SU-DHL-6 (cell line): ENCODE measurements at regions not wholly inside any gene's neighbourhood (a gene's known extent, or its start where the extent isn't known, plus 50 kb on each side); places are given as distances from the start of the nearest gene placed in this dataset.

Experiments used
- H2AFZ ChIP-seq: fragments of 200-600 bp; sonication (generic); 2 replicates; pipeline ENCODE4 v1.6.1; 2014; ENCODE audit warnings: low read depth, mild to moderate bottlenecking, moderate library complexity, mixed read lengths, antibody characterized with exemption, low read length; ENCODE audit not compliant: severe bottlenecking
- H3F3A ChIP-seq: fragments of 200-600 bp; shearing (Covaris generic); 2 replicates; pipeline ENCODE4 v1.6.0; 2016; ENCODE audit warnings: antibody characterized with exemption, mild to moderate bottlenecking; ENCODE audit not compliant: insufficient read depth
- H3K27ac ChIP-seq: fragments of 200-600 bp; sonication (generic); 2 replicates; pipeline ENCODE4 v1.5.1; 2016; ENCODE audit warnings: low read depth, mild to moderate bottlenecking, low read length, moderate library complexity, mixed read lengths
- H3K27me3 ChIP-seq: fragments of 200-600 bp; sonication (generic), shearing (Covaris generic); 2 replicates; pipeline ENCODE4 v1.6.0; 2014; ENCODE audit warnings: mild to moderate bottlenecking, low read length
- H3K36me3 ChIP-seq: fragments of 200-600 bp; sonication (generic); 2 replicates; pipeline ENCODE4 v1.6.1; 2014; ENCODE audit warnings: mild to moderate bottlenecking, low read length, mixed read lengths
- H3K4me2 ChIP-seq: fragments of 300-600, 200-600 bp; shearing (Covaris generic), sonication (generic); 2 replicates; pipeline ENCODE4 v1.6.0; 2014; ENCODE audit warnings: low read length, low read depth, mild to moderate bottlenecking; ENCODE audit not compliant: poor library complexity, severe bottlenecking
- H3K4me3 ChIP-seq: fragments of 200-600 bp; sonication (generic); 2 replicates; pipeline ENCODE4 v1.5.1; 2014; ENCODE audit warnings: antibody characterized with exemption, low read length, mild to moderate bottlenecking, mixed read lengths; ENCODE audit not compliant: insufficient read depth, poor library complexity, severe bottlenecking
- H3K79me2 ChIP-seq: fragments of 200-600 bp; sonication (generic); 2 replicates; pipeline ENCODE4 v1.6.1; 2014; ENCODE audit warnings: mild to moderate bottlenecking, low read length, moderate library complexity; ENCODE audit not compliant: insufficient read depth
- H3K9ac ChIP-seq: fragments of 200-600 bp; sonication (generic); 2 replicates; pipeline ENCODE4 v1.7.0; 2014; ENCODE audit warnings: mild to moderate bottlenecking, low read length
- H3K9me2 ChIP-seq: fragments of 200-600 bp; sonication (generic); replicated peaks from 2 replicates; pipeline ENCODE4 v1.6.1; 2014; ENCODE audit warnings: low read length; ENCODE audit not compliant: insufficient read depth
- H3K9me3 ChIP-seq: fragments of 200-600 bp; sonication (generic); 2 replicates; pipeline ENCODE4 v1.6.1; 2014; ENCODE audit warnings: low read length, mixed read lengths; ENCODE audit not compliant: insufficient read depth
- H4K20me1 ChIP-seq: fragments of 200-600 bp; sonication (generic); 2 replicates; pipeline ENCODE4 v1.6.1; 2014; ENCODE audit warnings: low read depth, mild to moderate bottlenecking, antibody characterized with exemption, low read length, moderate library complexity, mixed read lengths
- CTCF ChIP-seq: fragments of 200-600 bp; sonication (generic); IDR thresholded peaks from one replicate; pipeline ENCODE4 v1.5.1; 2017; ENCODE audit warnings: antibody characterized with exemption, mild to moderate bottlenecking, low read length, moderate library complexity; ENCODE audit not compliant: insufficient read depth, poor library complexity, severe bottlenecking
- EZH2phosphoT487 ChIP-seq: fragments of 200-600 bp; sonication (generic), shearing (Covaris generic); conservative IDR thresholded peaks from 2 replicates; pipeline ENCODE4 v1.6.1; 2018; ENCODE audit warnings: mild to moderate bottlenecking, antibody characterized with exemption, low read length, moderate library complexity, mixed read lengths

- Histone ChIP-seq H3K27me3 (no peaks in the 10 kb centered on the region), H3K9me3 (peaks cover 3% of the 10 kb centered on the region), H2AFZ (no peak overlapping the region), H3K4me3 (no peak overlapping the region), H3K79me2 (no peaks in the 10 kb centered on the region), H3K9me2 (no peaks in the 10 kb centered on the region), H3K4me2 (no peak overlapping the region), H3F3A (no peaks in the 10 kb centered on the region), H3K36me3 (no peaks in the 10 kb centered on the region), H4K20me1 (no peaks in the 10 kb centered on the region), H3K9ac (no peak overlapping the region), H3K27ac (no peak overlapping the region)
- no peak for TF ChIP-seq CTCF
- TF ChIP-seq EZH2phosphoT487, result no peak
Measured at GRCh38 chr14:46300765-46301164, 350.8 kb downstream of the RPL10L start.

GRCh38 chr14:46290706-46291105 is 360.9 kb downstream of the RPL10L start:
- Histone ChIP-seq H3K9me3 (peaks cover 13% of the 10 kb centered on the region; the same call in 1 of the 2 replicates), H3K27ac (no peak overlapping the region), H3K9ac (no peak overlapping the region), H4K20me1 (no peaks in the 10 kb centered on the region), H3K79me2 (no peaks in the 10 kb centered on the region), H3K9me2 (no peaks in the 10 kb centered on the region), H3F3A (no peaks in the 10 kb centered on the region), H3K36me3 (no peaks in the 10 kb centered on the region), H3K27me3 (no peaks in the 10 kb centered on the region), H2AFZ (no peak overlapping the region), H3K4me3 (no peak overlapping the region), H3K4me2 (no peak overlapping the region)
- no peak for TF ChIP-seq EZH2phosphoT487
- no peak for TF ChIP-seq CTCF

GRCh38 chr14:46279776-46280175 is 371.8 kb downstream of the RPL10L start:
- Histone ChIP-seq H3K4me2 (peak overlapping the region; percentile 35), H3K4me3 (no peak overlapping the region), H3K9me2 (no peaks in the 10 kb centered on the region), H3K36me3 (no peaks in the 10 kb centered on the region), H3K9me3 (no peaks in the 10 kb centered on the region), H3K27me3 (no peaks in the 10 kb centered on the region), H3K27ac (no peak overlapping the region), H3K79me2 (no peaks in the 10 kb centered on the region), H2AFZ (peak overlapping the region; percentile 16), H3K9ac (no peak overlapping the region), H4K20me1 (no peaks in the 10 kb centered on the region), H3F3A (no peaks in the 10 kb centered on the region)
- TF ChIP-seq CTCF (no peak), EZH2phosphoT487 (no peak)
